Central memory CD4-positive, alpha-beta T cell (primary cell): ENCODE measurements at regions not wholly inside any gene's neighbourhood (a gene's known extent, or its start where the extent isn't known, plus 50 kb on each side); places are given as distances from the start of the nearest gene placed in this dataset.

Source experiments
- DNase-seq: peaks from one replicate; pipeline ENCODE4 v3.0.0; 2022

DNA sequence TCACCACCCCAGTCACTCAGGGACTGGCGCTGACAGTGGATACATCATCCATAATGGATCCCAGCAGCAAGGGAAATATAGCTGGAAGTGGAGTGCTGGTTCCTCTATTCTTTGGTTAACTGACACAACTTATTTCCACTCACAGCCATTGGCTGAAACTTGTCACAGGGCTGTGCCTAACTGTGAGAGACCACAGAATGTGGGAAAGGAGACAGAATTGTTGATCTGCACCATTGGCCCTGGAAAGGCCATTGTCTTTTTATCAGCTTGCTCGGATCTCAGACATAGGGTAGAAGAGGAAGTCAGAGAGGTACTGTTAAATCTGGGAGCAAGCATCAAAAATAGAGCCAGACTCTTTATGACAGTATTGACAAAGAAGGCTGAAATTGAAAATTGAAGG, 451.3 kb downstream of the AJAP1 start:
- no peak for DNase-seq

DNA sequence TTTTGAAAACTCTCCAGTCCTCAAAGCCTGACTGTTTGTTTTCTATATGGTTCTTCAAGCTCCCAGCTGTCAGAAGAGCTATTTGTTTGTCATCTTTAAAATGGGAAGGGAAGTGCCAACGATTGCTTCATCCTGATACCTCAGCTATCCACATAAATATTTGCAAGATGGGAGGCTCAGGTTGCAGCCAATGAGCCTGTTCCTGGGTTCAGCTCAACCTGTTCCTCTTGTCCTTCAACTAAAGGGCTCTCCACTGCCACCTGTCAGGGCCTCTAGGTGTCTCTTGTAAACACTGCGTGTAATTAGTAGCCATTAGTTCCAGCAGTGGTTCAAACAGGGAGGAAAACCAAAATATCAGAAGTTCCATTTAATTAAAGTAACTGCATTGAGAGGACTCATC, 445.1 kb downstream of the AJAP1 start:
- DNase-seq, result no peak

DNA sequence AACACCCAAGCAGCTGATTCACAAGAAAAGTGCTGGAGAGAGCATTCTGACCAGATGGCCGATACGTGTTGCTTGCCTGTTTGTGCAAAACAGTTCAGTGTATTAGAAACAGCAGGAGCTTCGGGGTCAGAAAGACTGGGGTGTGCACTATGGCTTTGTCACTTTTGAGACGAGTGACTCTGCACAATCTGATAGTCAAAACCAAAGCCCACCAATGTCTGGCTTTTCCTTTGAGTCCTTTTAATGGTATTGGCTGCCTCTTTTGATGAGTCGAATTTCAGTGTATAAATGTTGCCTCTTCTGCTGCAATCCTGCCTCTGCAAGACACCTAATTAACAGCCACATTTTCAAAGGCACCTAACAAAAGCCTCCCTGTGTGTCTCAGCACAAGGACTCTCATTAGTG, 444.6 kb downstream of the AJAP1 start:
- DNase-seq, result no peak

DNA sequence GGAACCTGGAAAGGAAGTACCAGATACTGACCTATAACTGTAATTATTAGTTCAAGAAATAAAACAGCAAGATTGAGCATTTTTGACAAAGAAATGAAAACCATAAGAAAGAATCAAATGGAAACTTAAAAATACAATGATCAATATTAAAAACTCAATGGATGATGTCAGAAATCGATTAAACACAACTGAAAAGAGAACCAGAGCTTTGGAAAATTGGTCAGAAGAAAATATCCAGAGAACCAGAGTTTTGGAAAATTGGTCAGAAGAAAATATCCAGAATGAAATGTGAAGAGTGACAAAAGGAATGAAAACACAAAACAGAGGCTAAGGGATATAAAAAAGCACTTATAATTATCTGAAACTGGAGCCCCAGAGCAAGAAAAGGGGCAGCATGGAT, 438.6 kb downstream of the AJAP1 start:
- no peak for DNase-seq

GRCh38 chr1:5084676-5085075, 430.3 kb downstream of the AJAP1 start:
- no peak for DNase-seq

GRCh38 chr1:5067246-5067645, 412.8 kb downstream of the AJAP1 start:
- no peak for DNase-seq

DNA sequence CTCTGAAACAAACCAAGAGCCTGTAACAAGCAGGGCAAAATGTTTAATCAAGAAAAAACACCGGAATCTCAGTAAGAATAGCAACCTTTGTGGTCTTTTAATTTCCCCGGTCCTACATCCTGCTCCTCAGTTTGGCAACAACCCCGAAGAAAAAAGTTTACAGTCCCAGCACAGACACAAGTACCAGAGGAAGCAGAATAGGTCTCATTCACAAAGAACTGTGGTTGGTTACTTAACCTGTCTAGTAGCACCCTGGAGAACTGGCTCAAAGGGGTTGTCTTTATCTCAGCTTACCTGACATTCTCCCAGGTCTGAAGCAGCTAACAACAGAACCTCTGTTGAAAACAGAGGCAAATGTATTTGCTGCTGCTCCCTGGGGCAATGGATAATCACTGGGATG, 399.3 kb downstream of the AJAP1 start:
- no peak for DNase-seq

- no peak for DNase-seq
These were observed 374.7 kb downstream of the AJAP1 start for GRCh38 chr1:5029136-5029535.

GRCh38 chr1:5012249-5012648, 357.8 kb downstream of the AJAP1 start:
- no peak for DNase-seq

DNA sequence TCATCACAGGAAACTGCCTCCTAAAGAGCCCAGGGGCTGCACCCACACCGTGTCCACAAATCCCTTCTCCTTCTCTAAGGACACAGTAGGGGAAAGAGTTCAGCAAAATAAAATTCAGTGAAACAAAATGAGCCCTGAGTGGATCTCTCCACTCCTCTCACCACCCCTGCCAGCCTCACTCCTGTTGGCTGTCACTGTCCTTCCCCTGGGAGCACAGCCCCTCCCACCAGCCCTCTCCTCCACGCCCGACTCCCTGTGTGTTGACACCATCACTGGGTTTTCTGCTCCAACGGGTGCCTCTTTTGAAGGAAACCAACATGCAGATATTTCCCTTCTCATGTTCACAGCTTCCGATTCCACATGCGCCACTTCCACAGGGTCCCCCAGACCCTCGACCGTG, 356.2 kb downstream of the AJAP1 start:
- DNase-seq, result no peak

- no peak for DNase-seq
These were observed 355.8 kb downstream of the AJAP1 start for GRCh38 chr1:5010236-5010635.

DNA sequence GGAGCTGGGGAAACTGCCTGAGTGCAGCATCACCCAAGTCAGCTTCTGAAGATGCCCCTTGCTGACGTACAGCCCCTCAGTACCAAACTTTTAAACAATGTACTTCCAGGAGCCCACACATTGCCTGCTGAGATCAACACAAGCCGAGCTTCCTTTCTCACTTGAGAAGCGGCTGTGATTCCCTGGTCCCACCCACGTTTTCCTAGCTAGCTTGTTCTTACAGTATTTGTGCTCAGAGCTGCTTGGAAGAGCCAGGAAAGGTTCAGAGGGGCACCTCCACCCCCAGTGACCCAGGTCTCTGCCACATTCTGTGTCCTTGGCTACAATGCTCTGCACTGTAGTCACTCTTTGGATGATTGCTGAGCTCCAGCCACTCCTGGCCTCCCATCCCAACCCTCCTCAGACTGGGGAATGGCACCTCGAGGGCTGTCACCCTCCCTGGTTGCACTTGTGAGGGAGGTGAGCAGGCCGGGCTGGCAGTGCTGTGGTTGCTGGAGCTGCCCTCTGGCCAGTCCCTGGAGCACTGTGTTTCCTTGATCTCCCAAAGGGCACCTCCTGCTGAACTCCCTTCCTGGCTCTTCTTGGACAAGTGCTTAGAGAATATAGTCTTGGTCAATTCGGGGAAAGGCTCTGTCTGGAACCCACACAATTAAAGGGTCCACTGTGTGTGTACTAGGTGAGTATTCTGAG, 355.1 kb downstream of the AJAP1 start:
- DNase-seq, result no peak

- no peak for DNase-seq
These were observed 350.8 kb downstream of the AJAP1 start for GRCh38 chr1:5005171-5005570.

- DNase-seq, result no peak
These were observed 348.3 kb downstream of the AJAP1 start for GRCh38 chr1:5002676-5003075.

DNA sequence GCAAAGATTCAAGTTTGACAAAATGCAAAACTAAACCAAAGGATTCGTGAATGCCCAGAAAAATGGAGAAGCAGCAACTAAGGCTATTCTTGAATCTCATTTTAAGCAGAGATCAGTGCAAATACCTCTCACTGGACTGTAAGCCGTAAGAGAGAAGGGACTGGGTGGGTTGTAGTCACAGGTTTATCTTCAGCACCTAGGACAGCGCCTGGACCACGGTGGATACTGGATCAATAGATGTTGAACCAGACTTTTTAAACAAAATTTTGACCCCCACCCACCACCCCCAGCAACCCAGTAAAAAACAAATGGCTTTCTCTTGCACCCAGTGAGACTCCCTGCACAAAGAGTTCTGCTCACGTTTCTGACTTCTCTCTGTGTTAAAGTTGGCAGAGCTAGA, 347.1 kb downstream of the AJAP1 start:
- no peak for DNase-seq

DNA sequence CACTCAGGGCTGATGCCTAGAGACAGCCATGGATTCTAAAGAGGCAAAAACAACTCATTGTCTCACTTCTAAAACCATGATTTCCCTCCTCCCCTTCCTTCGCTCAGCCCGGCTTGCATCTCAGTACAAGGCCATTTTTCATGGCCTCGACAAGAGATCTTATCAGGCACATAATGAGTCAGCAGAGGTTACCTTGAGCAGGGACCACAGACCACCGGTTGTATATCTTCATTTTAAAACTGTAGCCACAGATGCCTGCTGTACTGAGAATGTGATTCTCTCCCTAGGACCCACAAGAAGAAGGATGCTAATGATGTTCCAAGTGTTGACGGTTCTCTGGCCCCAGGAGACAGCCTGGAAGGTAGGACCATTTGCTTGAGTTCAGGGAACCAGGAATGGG, 331.9 kb downstream of the AJAP1 start:
- no peak for DNase-seq

DNA sequence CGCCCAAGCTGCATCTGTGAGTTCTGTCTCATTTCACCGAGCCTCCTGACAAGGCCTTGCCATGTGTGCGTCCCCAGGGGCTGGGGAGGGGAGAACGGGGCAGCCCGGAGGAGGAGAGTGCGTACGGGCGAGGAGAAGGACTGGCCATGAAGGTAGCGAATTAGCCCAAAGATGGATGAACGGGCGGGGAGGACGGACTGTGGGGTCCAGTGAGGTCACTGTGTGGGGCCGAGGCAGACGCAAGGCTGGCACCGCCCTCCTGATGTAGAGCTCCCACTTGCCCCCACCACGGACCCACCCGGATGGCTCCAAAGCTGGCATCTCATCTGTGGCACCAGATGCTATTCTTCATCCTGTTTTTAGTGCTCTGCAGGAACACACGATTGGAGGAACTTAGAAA, 330.4 kb downstream of the AJAP1 start:
- DNase-seq, result no peak

- DNase-seq, result no peak
These were observed 325.8 kb downstream of the AJAP1 start for GRCh38 chr1:4980211-4980610.

DNA sequence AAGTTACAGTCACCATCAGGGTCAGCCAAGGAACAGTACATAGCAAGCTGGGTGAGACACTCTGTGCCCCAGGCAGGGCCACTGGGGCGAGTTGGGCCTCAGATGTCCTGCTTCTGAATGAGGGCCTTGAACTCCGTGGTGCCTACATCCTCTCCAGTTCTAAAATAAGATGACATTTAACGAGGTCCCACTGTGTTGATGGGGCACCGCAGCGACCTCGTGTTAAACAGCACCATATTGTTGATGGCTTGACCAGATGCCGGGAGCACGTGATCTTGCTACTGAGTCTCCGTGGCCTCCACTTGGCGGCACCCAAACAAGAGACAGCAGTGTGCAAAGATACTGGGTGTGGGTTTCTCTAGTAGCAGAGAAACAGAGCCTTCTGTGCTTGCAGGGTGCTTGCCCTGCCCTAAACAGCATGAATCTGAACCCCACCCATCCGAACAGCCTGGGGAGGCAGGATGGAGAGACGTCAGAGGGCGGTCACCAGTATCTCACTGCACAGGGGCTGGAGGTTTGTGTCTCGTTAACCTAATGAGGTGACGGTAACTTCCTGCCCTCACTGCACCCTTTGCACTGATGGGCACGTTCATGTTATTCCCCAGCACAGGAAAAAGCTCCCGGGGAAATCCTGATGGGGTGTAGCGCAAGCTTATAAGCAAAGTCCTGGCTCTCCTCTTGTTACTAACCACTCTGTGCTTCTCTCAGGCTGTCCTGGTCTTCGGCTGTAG, 324.4 kb downstream of the AJAP1 start:
- DNase-seq, result no peak

DNA sequence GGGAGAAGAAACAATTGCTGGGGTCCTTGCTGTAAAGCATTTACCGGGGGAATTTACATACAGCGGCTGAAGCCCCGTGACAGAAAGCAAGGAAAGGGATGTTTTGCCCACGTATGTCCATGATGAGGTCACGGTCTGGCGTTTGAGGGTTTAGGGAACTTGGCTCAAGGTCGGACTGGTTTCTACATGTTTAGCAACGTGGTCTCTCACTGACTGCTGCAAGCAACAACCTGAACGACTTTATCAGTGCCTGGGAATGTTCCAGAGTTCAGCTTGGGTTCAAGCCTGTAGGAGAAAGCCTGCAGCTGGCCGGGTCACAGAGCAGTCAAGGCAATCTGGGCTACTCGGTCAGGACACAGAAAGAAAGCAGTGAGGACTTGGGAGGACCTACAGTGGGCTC, 323.3 kb downstream of the AJAP1 start:
- no peak for DNase-seq

DNA sequence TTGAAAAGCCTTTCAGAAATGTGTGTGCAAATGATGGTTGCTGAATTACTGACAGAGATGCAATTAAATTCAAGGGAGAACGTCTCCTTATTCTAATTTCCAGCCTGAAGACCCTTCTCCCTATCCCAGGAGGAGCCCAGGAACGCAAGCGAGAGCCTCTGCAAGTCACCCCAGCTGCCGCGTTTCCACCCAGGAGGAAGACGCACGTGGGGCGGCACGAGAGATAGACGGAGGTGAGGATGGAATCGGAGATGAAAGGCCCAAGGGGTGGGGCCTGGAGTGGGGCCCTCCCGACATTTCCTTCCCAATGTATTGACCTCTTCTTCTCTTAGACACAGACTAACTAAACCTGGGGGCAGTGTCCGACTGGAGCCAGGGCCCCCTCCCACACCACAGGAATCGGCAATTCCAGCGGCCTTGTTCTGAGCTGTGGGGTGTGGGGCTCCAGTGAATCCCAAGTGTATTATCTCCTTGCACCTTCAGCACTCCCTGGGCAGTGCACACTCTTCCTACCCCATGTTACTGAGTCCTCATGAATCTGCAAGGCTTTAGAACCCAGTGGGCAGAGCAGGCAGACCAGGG, 322.5 kb downstream of the AJAP1 start:
- DNase-seq, result no peak

- no peak for DNase-seq
These were observed 321.4 kb downstream of the AJAP1 start for GRCh38 chr1:4975856-4976255.

DNA sequence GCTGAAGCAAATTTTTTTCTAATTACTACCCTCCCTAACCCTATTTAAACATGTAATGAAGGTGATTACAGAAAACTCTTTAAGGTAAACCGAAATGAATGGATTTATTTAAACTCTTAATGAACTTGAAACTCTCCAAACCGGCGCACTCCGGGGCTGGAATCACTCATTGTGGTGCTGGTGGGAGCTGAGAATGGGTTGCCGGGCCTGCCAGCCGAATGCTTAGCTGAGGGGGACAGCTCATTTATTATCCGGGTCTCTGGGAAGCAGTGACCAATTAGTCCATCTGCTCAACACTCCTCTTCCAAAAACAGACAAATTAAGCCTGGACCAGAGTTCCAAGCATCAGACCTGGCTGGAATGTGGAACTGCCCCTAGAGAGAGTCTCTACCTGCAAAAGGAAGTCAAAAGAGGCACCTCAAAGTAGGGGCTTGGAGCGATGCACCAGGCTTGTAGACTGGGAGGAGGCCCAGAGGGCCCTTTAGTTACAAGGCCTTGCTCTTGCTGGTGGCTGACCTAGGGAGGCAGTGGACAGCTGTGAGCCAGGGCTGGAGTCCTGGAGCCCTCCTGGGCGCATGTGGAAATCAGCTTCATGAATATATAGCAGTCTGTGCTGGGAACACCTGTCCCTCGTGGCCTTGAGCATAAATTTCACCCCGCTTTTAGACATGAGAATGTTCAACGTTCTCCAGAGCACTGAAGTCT, 320.7 kb downstream of the AJAP1 start:
- no peak for DNase-seq

DNA sequence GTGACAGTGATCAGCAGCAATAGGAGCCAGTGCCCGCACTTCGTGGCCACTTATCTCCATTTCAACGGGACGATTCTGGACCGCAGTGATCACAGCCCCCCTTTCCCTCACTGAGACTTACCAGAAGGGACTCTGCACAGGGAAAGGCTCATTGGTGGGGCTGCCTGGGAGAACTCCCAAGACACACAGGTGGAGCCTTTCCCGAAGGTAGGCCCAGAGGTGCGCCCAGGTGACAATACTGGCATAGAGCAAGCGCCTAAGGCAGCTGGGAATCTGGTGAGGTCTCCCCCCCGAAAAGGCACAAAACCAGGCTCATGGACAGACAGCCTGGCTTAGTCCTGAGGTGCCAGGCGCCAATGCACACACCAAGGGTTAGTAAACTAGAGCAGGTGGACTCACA, 318.9 kb downstream of the AJAP1 start:
- no peak for DNase-seq
